Hepatocyte (in vitro differentiated cells): ENCODE measurements at regions not wholly inside any gene's neighbourhood (a gene's known extent, or its start where the extent isn't known, plus 50 kb on each side); places are given as distances from the start of the nearest gene placed in this dataset.
"Not testable (repeated sequence)": the region's sequence is repeated elsewhere in the genome, so short reads cannot be mapped to it uniquely, and the experiment has no call there.

ENCODE experiments used
- DNase-seq: peaks from one replicate; pipeline ENCODE4 v3.0.0-alpha.2; 2016; ENCODE audit warnings: low spot score
- H2AFZ ChIP-seq: fragments of 200-600 bp; sonication (generic); 2 replicates; pipeline ENCODE4 v1.6.0; 2016; ENCODE audit warnings: antibody characterized with exemption, mild to moderate bottlenecking
- H3K27ac ChIP-seq: fragments of 200-600 bp; sonication (generic); 2 replicates; pipeline ENCODE4 v1.5.1; 2016; ENCODE audit warnings: mild to moderate bottlenecking
- H3K27me3 ChIP-seq: fragments of 200-600 bp; sonication (generic); 2 replicates; pipeline ENCODE4 v1.6.1; 2016
- H3K36me3 ChIP-seq: fragments of 200-600 bp; sonication (generic); replicated peaks from 2 replicates; pipeline ENCODE4 v1.5.1; 2016; ENCODE audit warnings: low read depth; ENCODE audit not compliant: insufficient read depth
- H3K4me1 ChIP-seq: fragments of 200-600 bp; sonication (generic); 2 replicates; pipeline ENCODE4 v1.5.1; 2016; ENCODE audit warnings: mild to moderate bottlenecking, moderate library complexity; ENCODE audit not compliant: insufficient read depth
- H3K4me2 ChIP-seq: fragments of 200-600 bp; sonication (generic); 2 replicates; pipeline ENCODE4 v1.6.0; 2016
- H3K4me3 ChIP-seq: fragments of 200-600 bp; sonication (generic); 2 replicates; pipeline ENCODE4 v1.5.1; 2016; ENCODE audit warnings: mild to moderate bottlenecking
- H3K79me2 ChIP-seq: fragments of 200-600 bp; sonication (generic); 2 replicates; pipeline ENCODE4 v1.6.0; 2017; ENCODE audit warnings: mild to moderate bottlenecking
- H3K9me2 ChIP-seq: fragments of 200-600 bp; sonication (generic); replicated peaks from 2 replicates; pipeline ENCODE4 v1.6.0; 2017; ENCODE audit warnings: mild to moderate bottlenecking; ENCODE audit not compliant: insufficient read depth
- H3K9me3 ChIP-seq: fragments of 200-600 bp; sonication (generic); 2 replicates; pipeline ENCODE4 v1.5.1; 2016; ENCODE audit warnings: low read depth, mild to moderate bottlenecking
- H4K20me1 ChIP-seq: fragments of 200-600 bp; sonication (generic); 2 replicates; pipeline ENCODE4 v1.6.0; 2016; ENCODE audit warnings: mild to moderate bottlenecking; ENCODE audit not compliant: insufficient read depth, poor library complexity, severe bottlenecking
- EZH2 ChIP-seq: fragments of 200-600 bp; sonication (generic); IDR thresholded peaks from 2 replicates; pipeline ENCODE4 v1.6.1; 2016; ENCODE audit warnings: antibody characterized with exemption, mild to moderate bottlenecking, borderline replicate concordance
- EZH2phosphoT487 ChIP-seq: fragments of 200-600 bp; sonication (generic); IDR thresholded peaks from one replicate; pipeline ENCODE4 v1.6.1; 2018; ENCODE audit warnings: antibody characterized with exemption, mild to moderate bottlenecking, low read depth, moderate library complexity; ENCODE audit not compliant: unreplicated experiment, severe bottlenecking
- WGBS: methylation state at CpG from one replicate; pipeline ENCODE4 v1.1.6; 2016; ENCODE audit warnings: low lambda C conversion rate; ENCODE audit errors: missing lambda C conversion rate; 5-methylcytosine and 5-hydroxymethylcytosine counted together
- TF ChIP-seq, protein P1 (sequence below): fragments of 200-600 bp; sonication (generic); IDR thresholded peaks from 2 replicates; pipeline ENCODE4 v1.5.1; 2016; ENCODE audit warnings: antibody characterized with exemption, mild to moderate bottlenecking; ENCODE audit not compliant: poor library complexity

- no peak for TF ChIP-seq EZH2phosphoT487
- TF ChIP-seq EZH2: no peak
- TF ChIP-seq, protein P1, sequence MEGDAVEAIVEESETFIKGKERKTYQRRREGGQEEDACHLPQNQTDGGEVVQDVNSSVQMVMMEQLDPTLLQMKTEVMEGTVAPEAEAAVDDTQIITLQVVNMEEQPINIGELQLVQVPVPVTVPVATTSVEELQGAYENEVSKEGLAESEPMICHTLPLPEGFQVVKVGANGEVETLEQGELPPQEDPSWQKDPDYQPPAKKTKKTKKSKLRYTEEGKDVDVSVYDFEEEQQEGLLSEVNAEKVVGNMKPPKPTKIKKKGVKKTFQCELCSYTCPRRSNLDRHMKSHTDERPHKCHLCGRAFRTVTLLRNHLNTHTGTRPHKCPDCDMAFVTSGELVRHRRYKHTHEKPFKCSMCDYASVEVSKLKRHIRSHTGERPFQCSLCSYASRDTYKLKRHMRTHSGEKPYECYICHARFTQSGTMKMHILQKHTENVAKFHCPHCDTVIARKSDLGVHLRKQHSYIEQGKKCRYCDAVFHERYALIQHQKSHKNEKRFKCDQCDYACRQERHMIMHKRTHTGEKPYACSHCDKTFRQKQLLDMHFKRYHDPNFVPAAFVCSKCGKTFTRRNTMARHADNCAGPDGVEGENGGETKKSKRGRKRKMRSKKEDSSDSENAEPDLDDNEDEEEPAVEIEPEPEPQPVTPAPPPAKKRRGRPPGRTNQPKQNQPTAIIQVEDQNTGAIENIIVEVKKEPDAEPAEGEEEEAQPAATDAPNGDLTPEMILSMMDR: no peak
- Histone ChIP-seq H3K4me2 (no peak overlapping the region), H3K4me3 (no peak overlapping the region), H3K4me1 (no peaks in the 10 kb centered on the region), H3K27ac (no peak overlapping the region), H3K36me3 (no peaks in the 10 kb centered on the region), H3K9me2 (no peaks in the 10 kb centered on the region), H2AFZ (no peak overlapping the region), H3K9me3 (no peaks in the 10 kb centered on the region), H4K20me1 (no peaks in the 10 kb centered on the region), H3K27me3 (no peaks in the 10 kb centered on the region), H3K79me2 (no peaks in the 10 kb centered on the region)
- DNase-seq: no peak
- 74% methylated on average over 3 of the region's 3 CpGs for WGBS
These were observed 69.1 kb upstream of the KLF14 start for GRCh38 chr7:130803127-130803526.

GRCh38 chr7:130804220-130804619 is 70.2 kb upstream of the KLF14 start:
- TF ChIP-seq EZH2phosphoT487: no peak
- TF ChIP-seq, protein P1: no peak
- no peak for TF ChIP-seq EZH2
- Histone ChIP-seq H3K9me2 (no peaks in the 10 kb centered on the region), H3K79me2 (no peaks in the 10 kb centered on the region), H3K27me3 (no peaks in the 10 kb centered on the region), H4K20me1 (no peaks in the 10 kb centered on the region), H3K27ac (no peak overlapping the region), H3K4me2 (no peak overlapping the region), H3K9me3 (no peaks in the 10 kb centered on the region), H3K4me3 (no peak overlapping the region), H3K36me3 (no peaks in the 10 kb centered on the region), H3K4me1 (no peaks in the 10 kb centered on the region), H2AFZ (no peak overlapping the region)
- DNase-seq: no peak
- WGBS: 60% methylated on average over 3 of the region's 3 CpGs

DNA sequence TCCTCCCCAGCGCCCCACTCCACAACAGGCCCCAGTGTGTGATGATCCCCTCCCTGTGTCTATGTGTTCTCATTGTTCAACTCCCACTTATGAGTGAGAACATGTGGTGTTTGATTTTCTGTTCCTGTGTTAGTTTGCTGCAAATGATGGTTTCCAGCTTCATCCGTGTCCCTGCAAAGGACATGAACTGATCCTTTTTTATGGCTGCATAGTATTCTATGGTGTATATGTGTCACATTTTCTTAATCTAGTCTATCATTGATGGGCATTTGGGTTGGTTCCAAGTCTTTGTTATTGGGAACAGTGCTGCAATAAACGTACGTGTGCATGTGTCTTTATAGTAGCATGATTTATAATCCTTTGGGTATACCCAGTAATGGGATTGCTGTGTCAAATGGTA is 78.8 kb upstream of the KLF14 start:
- not testable (repeated sequence) for H3K4me2 ChIP-seq, H3K4me3 ChIP-seq, H4K20me1 ChIP-seq, H3K27me3 ChIP-seq, DNase-seq, H3K79me2 ChIP-seq, H3K36me3 ChIP-seq, H2AFZ ChIP-seq, H3K27ac ChIP-seq, H3K9me2 ChIP-seq, H3K9me3 ChIP-seq, H3K4me1 ChIP-seq
- WGBS: 95% methylated on average over 4 of the region's 4 CpGs

DNA sequence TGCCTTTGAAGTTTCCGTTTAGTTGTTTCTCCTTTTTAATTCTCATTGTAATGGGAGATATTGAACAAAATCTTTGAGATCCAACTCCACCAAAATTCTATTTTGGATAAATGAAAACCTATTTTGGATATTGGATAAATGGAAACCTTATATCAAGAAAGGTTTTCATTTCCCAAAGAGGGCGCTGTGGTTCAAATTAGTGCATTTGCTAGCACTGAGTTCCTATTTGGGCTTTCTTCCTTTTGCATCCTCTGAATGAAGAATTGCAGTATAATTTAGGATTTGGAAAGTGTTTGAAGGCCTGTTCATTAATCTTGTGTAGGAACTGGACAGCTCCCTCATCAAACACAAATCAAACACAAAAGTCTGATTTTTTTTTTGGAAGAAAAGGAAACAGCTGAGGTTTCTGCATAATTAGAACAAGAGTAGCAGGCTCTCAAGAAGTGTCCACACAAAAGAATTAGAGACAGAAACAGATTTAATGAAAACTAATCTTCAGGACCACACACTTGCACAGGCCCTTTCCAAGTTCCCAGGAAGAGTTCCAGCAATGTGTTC is 80.8 kb upstream of the KLF14 start:
- 46% methylated on average over 2 of the region's 2 CpGs for WGBS
- H4K20me1 ChIP-seq: no peaks in the 10 kb centered on the region
- no peak overlapping the region for H2AFZ ChIP-seq
- H3K9me3 ChIP-seq: no peaks in the 10 kb centered on the region
- H3K9me2 ChIP-seq: no peaks in the 10 kb centered on the region
- no peaks in the 10 kb centered on the region for H3K4me1 ChIP-seq
- H3K27ac ChIP-seq: no peak overlapping the region
- TF ChIP-seq EZH2: no peak
- TF ChIP-seq, protein P1: peak; percentile 22
- no peak overlapping the region for H3K4me2 ChIP-seq
- H3K4me3 ChIP-seq: no peak overlapping the region
- H3K36me3 ChIP-seq: no peaks in the 10 kb centered on the region
- no peak for DNase-seq
- H3K79me2 ChIP-seq: no peaks in the 10 kb centered on the region
- no peaks in the 10 kb centered on the region for H3K27me3 ChIP-seq
